Endothelial cell of umbilical vein (primary cell): ENCODE measurements at regions not wholly inside any gene's neighbourhood (a gene's known extent, or its start where the extent isn't known, plus 50 kb on each side); places are given as distances from the start of the nearest gene placed in this dataset.

Experiments used
- BruUV-seq: library from RNA; stranded (reverse); fragments of 400-500 nt; replicated peaks from 2 replicates; lab custom pipeline; 2021; lab: Mats Ljungman, UMichigan
- CTCF ChIA-PET: fragments of 300-600, 350-600 bp; sonication (Branson Sonifier 250); formaldehyde crosslinking; loops from one replicate; lab custom pipeline; 2021; ENCODE audit warnings: antibody characterized with exemption, inconsistent platforms; lab: Charles Lee
- POLR2A ChIA-PET: fragments of 300-600, 350-600 bp; sonication (Branson Sonifier 250); formaldehyde crosslinking; loops from one replicate; lab custom pipeline; 2021; ENCODE audit warnings: antibody characterized with exemption, inconsistent platforms; lab: Charles Lee
- DNase-seq: peaks from one replicate; pipeline ENCODE4 v3.0.0-alpha.2; 2011; ENCODE audit warnings: low read depth, low spot score
- FAIRE-seq: peaks from 2 replicates; lab custom pipeline; 2011; peaks lifted over from hg19 to GRCh38; lab: Jason Lieb, UNC
- H2AFZ ChIP-seq: 2 replicates; pipeline ENCODE4 v1.6.0; 2012; ENCODE audit warnings: low read depth, low read length, control low read depth, inconsistent platforms
- H3K27ac ChIP-seq: 2 replicates; pipeline ENCODE4 v1.5.1; 2011; ENCODE audit warnings: low read depth, mild to moderate bottlenecking, control low read depth, low read length, moderate library complexity; ENCODE audit not compliant: insufficient read depth
- H3K27me3 ChIP-seq, 2 experiments: 2 replicates each; pipeline versions ENCODE4 v1.6.0 to v1.6.1; 2011; ENCODE audit warnings: low read length in 2 of 2, mixed read lengths in 1 of 2; ENCODE audit not compliant: control insufficient read depth in 2 of 2, insufficient read depth in 2 of 2
- H3K36me3 ChIP-seq, 2 experiments: 2 replicates in 1 of 2; 3 replicates in 1 of 2; pipeline ENCODE4 v1.5.1; 2011; ENCODE audit warnings: low read length in 2 of 2, mild to moderate bottlenecking in 1 of 2, moderate library complexity in 1 of 2; ENCODE audit not compliant: control insufficient read depth in 2 of 2, insufficient read depth in 2 of 2; ENCODE audit errors: extremely low read depth in 1 of 2
- H3K4me1 ChIP-seq: 3 replicates; pipeline ENCODE4 v1.5.1; 2011; ENCODE audit warnings: mild to moderate bottlenecking, low read length; ENCODE audit not compliant: control insufficient read depth, insufficient read depth; ENCODE audit errors: extremely low read depth
- H3K4me2 ChIP-seq: 2 replicates; pipeline ENCODE4 v1.6.1; 2011; ENCODE audit warnings: low read length, control low read depth, mixed read lengths; ENCODE audit not compliant: insufficient read depth
- H3K4me3 ChIP-seq, 3 experiments: fragments of 200-600 bp in 1 of 3; sonication (generic), shearing (Covaris generic) in 1 of 3; replicated peaks in 1 of 3; 2 replicates each; pipeline ENCODE4 v1.5.1; 2011 to 2016; ENCODE audit warnings: control low read depth in 3 of 3, low read length in 3 of 3, mild to moderate bottlenecking in 2 of 3, inconsistent platforms in 1 of 3, low read depth in 1 of 3, moderate library complexity in 1 of 3; ENCODE audit not compliant: insufficient read depth in 1 of 3
- H3K79me2 ChIP-seq: 2 replicates; pipeline ENCODE4 v1.6.0; 2012; ENCODE audit warnings: low read length, inconsistent platforms; ENCODE audit not compliant: control insufficient read depth, insufficient read depth
- H3K9ac ChIP-seq: replicated peaks from 2 replicates; pipeline ENCODE3; 2011; ENCODE audit warnings: low read length, control low read depth; ENCODE audit not compliant: insufficient read depth; ENCODE audit errors: extremely low read depth
- H3K9me1 ChIP-seq: replicated peaks from 3 replicates; pipeline ENCODE4 v1.6.0; 2011; ENCODE audit warnings: mild to moderate bottlenecking, low read length; ENCODE audit not compliant: control insufficient read depth, insufficient read depth; ENCODE audit errors: extremely low read depth
- H3K9me3 ChIP-seq: replicated peaks from 2 replicates; pipeline ENCODE4 v1.5.1; 2012; ENCODE audit warnings: low read length, inconsistent platforms; ENCODE audit not compliant: control insufficient read depth, insufficient read depth
- H4K20me1 ChIP-seq: replicated peaks from 2 replicates; pipeline ENCODE3; 2011; ENCODE audit warnings: mild to moderate bottlenecking, low read length; ENCODE audit not compliant: control insufficient read depth, insufficient read depth; ENCODE audit errors: extremely low read depth
- CTCF ChIP-seq, 2 donors: IDR thresholded peaks; 1 replicate in 1 of 2; 2 replicates in 1 of 2; pipeline ENCODE4 v1.5.1; 2011; ENCODE audit warnings: low read length in 2 of 2, mild to moderate bottlenecking in 2 of 2, moderate library complexity in 2 of 2, control low read depth in 1 of 2, inconsistent platforms in 1 of 2, low read depth in 1 of 2; ENCODE audit not compliant: insufficient read depth in 1 of 2; ENCODE audit errors: extremely low read depth in 1 of 2
- EZH2 ChIP-seq: IDR thresholded peaks from 2 replicates; pipeline ENCODE4 v1.6.1; 2012; ENCODE audit warnings: borderline replicate concordance, low read depth, mild to moderate bottlenecking, moderate library complexity, low read length, inconsistent platforms; ENCODE audit not compliant: severe bottlenecking
- FOS ChIP-seq: IDR thresholded peaks from 2 replicates; pipeline ENCODE4 v1.6.1; 2011; ENCODE audit warnings: mild to moderate bottlenecking, low read length, moderate library complexity, borderline replicate concordance; ENCODE audit not compliant: insufficient read depth
- GATA2 ChIP-seq: IDR thresholded peaks from 2 replicates; pipeline ENCODE4 v1.7.0; 2011; ENCODE audit warnings: low read depth, mild to moderate bottlenecking, moderate library complexity, mixed read lengths, low read length; ENCODE audit not compliant: insufficient read length, insufficient read depth
- JUN ChIP-seq: IDR thresholded peaks from 2 replicates; pipeline ENCODE4 v1.6.1; 2011; ENCODE audit warnings: borderline replicate concordance, low read depth; ENCODE audit not compliant: insufficient read length, insufficient read depth
- MAX ChIP-seq: IDR thresholded peaks from 2 replicates; pipeline ENCODE4 v1.6.1; 2011; ENCODE audit not compliant: insufficient read depth, insufficient read length
- MYC ChIP-seq: IDR thresholded peaks from one replicate; pipeline ENCODE4 v1.6.1; 2011; ENCODE audit warnings: mild to moderate bottlenecking, low read depth, low read length
- POLR2A ChIP-seq: IDR thresholded peaks from 2 replicates; pipeline ENCODE4 v1.6.1; 2012; ENCODE audit warnings: low read depth, mild to moderate bottlenecking, control low read depth, low read length
- POLR2AphosphoS5 ChIP-seq: IDR thresholded peaks from 2 replicates; pipeline ENCODE4 v1.6.1; 2012; ENCODE audit warnings: low read depth, mild to moderate bottlenecking, control low read depth, low read length, moderate library complexity; ENCODE audit not compliant: insufficient read depth
- dilution Hi-C: fragments of 300-500 bp; cut with MboI; formaldehyde crosslinking; loops from one replicate; pipeline ENCODE4 v1.15.0; 2019; ENCODE audit warnings: low sequenced_read_pairs; ENCODE audit not compliant: extremely low pct_ligation_motif_present
- intact Hi-C: fragments of 100-400 bp; cut with micrococcal nuclease; formaldehyde crosslinking; loops from one replicate; pipeline ENCODE4 v1.10.0; 2022

DNA sequence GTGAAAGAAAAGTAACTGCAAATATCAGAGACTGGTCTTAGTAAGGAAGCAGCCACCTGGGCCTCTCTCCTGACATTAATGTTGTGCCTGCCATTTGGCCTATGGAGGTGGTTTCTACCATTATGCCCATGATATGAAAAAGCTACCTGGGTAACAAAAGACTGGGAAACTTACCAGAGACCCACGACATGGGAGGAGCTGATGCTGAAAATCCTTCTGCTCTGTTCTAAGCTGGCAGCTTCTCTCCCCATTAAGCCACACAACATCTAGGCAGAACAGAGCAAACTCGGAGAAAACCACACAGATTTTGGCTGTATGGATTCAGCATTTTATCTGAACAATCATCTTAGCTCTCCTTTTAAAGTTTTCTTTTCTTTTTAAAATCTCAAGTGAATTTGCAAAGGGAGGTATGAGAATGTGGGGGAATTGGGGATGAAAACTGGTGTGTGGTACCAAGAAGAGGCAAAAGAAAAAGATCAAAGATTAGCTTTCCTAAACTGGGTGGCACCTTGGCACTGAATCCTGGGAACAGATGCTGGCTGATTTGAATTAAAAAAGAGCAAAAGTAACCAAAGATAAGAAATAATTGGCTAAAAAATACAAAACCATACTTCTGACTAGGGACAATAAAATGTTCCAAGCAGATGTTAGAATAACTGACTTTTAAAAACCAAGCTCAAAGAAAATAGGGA, 128.6 kb upstream of the ANKRD1 start:
- Histone ChIP-seq H3K9me3 (no peaks in the 10 kb centered on the region), H3K4me3 (no peak overlapping the region), H3K9ac (no peak overlapping the region), H3K9me1 (no peaks in the 10 kb centered on the region), H3K27me3 (no peaks in the 10 kb centered on the region), H2AFZ (peak overlapping the region; percentile 23), H3K4me1 (peaks cover 11% of the 10 kb centered on the region), H3K36me3 (no peaks in the 10 kb centered on the region), H3K4me2 (no peak overlapping the region), H3K27ac (no peak overlapping the region), H4K20me1 (no peaks in the 10 kb centered on the region), H3K79me2 (no peaks in the 10 kb centered on the region)
- intact Hi-C loops: no loop called here
- ChIA-PET CTCF (interaction anchor here (1.4 kb wide), 1 partner anchor 17 kb away, joined by 3 read pairs; no protein-coding TSS in a partner anchor), POLR2A (no interaction called here)
- no TSS peak for BruUV-seq
- dilution Hi-C loops: no loop called here
- TF ChIP-seq POLR2AphosphoS5: no peak
- TF ChIP-seq FOS: no peak
- no peak for TF ChIP-seq JUN
- TF ChIP-seq EZH2: no peak
- no peak for TF ChIP-seq MAX
- TF ChIP-seq GATA2: no peak
- TF ChIP-seq MYC: no peak
- TF ChIP-seq POLR2A: no peak
- FAIRE-seq (no peak), DNase-seq (no peak)

GRCh38 chr10:91049988-91050360, 129.1 kb upstream of the ANKRD1 start:
- dilution Hi-C loops: no loop called here
- CTCF ChIA-PET: interaction anchor here (0.7 to 1.4 kb wide), 2 partner anchors 12 to 16 kb away, joined by 3 read pairs; no protein-coding TSS in a partner anchor

More at GRCh38 chr10:91049988-91050360, 129.1 kb upstream of the ANKRD1 start:
- Histone ChIP-seq H2AFZ (peak overlapping the region; percentile 62), H3K27me3 (no peaks in the 10 kb centered on the region), H4K20me1 (no peaks in the 10 kb centered on the region), H3K9ac (no peak overlapping the region), H3K4me2 (no peak overlapping the region), H3K79me2 (no peaks in the 10 kb centered on the region), H3K4me3 (no peak overlapping the region), H3K36me3 (no peaks in the 10 kb centered on the region), H3K27ac (no peak overlapping the region), H3K4me1 (peaks cover 11% of the 10 kb centered on the region), H3K9me3 (no peaks in the 10 kb centered on the region), H3K9me1 (no peaks in the 10 kb centered on the region)
- no peak for FAIRE-seq
- no TSS peak for BruUV-seq
- intact Hi-C loops: no loop called here
- POLR2A ChIA-PET: no interaction called here
- DNase-seq: peak; percentile 30
- TF ChIP-seq CTCF (IDR thresholded peaks at IDR 0.05; ENCODE audit: extremely low read depth in 1 of 2, insufficient read depth in 1 of 2, low read depth in 1 of 2, low read length in 2 of 2) (no peak), GATA2 (no peak), MYC (no peak), EZH2 (no peak), FOS (no peak), POLR2AphosphoS5 (no peak), MAX (no peak), POLR2A (no peak), JUN (no peak)
